Prostate gland (tissue), 2 donors: ENCODE measurements at regions not wholly inside any gene's neighbourhood (a gene's known extent, or its start where the extent isn't known, plus 50 kb on each side); places are given as distances from the start of the nearest gene placed in this dataset.

Experiments
- CTCF ChIP-seq, 4 experiments: fragments of 200-600 bp in 2 of 4; fragments of 450-650 bp in 2 of 4; sonication (generic) in 2 of 4; IDR thresholded peaks; 1 replicate in 3 of 4; 2 replicates in 1 of 4; pipeline ENCODE4 v1.5.1; 2016 to 2019; ENCODE audit warnings: antibody characterized with exemption in 4 of 4, mild to moderate bottlenecking in 2 of 4, moderate library complexity in 2 of 4
- POLR2AphosphoS5 ChIP-seq: sonication (generic); formaldehyde crosslinking; IDR thresholded peaks from one replicate; pipeline ENCODE4 v1.6.1; 2017; ENCODE audit warnings: antibody characterized with exemption

- TF ChIP-seq POLR2AphosphoS5, result no peak
- TF ChIP-seq CTCF (IDR thresholded peaks at IDR 0.05), result no peak
These were observed 482.2 kb upstream of the KIF2A start for GRCh38 chr5:61823781-61824180.
